Fibroblast of skin of right biceps (primary cell): ENCODE measurements at regions not wholly inside any gene's neighbourhood (a gene's known extent, or its start where the extent isn't known, plus 50 kb on each side); places are given as distances from the start of the nearest gene placed in this dataset.

ENCODE experiments used
- DNase-seq: peaks from one replicate; pipeline ENCODE4 v3.0.0-alpha.2; 2013

- DNase-seq = no peak
These were observed 178.8 kb downstream of the ACKR3 start for GRCh38 chr2:236748385-236748784.

- peak; percentile 31 for DNase-seq
These were observed 179.2 kb downstream of the ACKR3 start for GRCh38 chr2:236748801-236749200.

- peak; percentile 93 for DNase-seq
These were observed 179.7 kb downstream of the ACKR3 start for GRCh38 chr2:236749346-236749745.

GRCh38 chr2:236752096-236752495, 182.5 kb downstream of the ACKR3 start:
- no peak for DNase-seq

GRCh38 chr2:236753606-236754270, 184.1 kb downstream of the ACKR3 start:
- no peak for DNase-seq

- DNase-seq = no peak
These were observed 184.8 kb downstream of the ACKR3 start for GRCh38 chr2:236754271-236754944.

GRCh38 chr2:236755278-236755840, 185.7 kb downstream of the ACKR3 start:
- no peak for DNase-seq

- no peak for DNase-seq
These were observed 188.8 kb downstream of the ACKR3 start for GRCh38 chr2:236758406-236758805.

GRCh38 chr2:236760246-236760645, 190.6 kb downstream of the ACKR3 start:
- DNase-seq = no peak

GRCh38 chr2:236761358-236761757, 191.7 kb downstream of the ACKR3 start:
- no peak for DNase-seq

GRCh38 chr2:236762628-236763027, 193.0 kb downstream of the ACKR3 start:
- DNase-seq = no peak

GRCh38 chr2:236763857-236764256, 194.2 kb downstream of the ACKR3 start:
- no peak for DNase-seq

GRCh38 chr2:236764716-236765115, 195.1 kb downstream of the ACKR3 start:
- DNase-seq = no peak

GRCh38 chr2:236765478-236765877, 195.9 kb downstream of the ACKR3 start:
- no peak for DNase-seq

- no peak for DNase-seq
These were observed 197.2 kb downstream of the ACKR3 start for GRCh38 chr2:236766850-236767249.

GRCh38 chr2:236767941-236768340, 198.3 kb downstream of the ACKR3 start:
- no peak for DNase-seq

- DNase-seq = peak; percentile 98
These were observed 198.9 kb downstream of the ACKR3 start for GRCh38 chr2:236768393-236769140.

GRCh38 chr2:236769981-236770671, 200.5 kb downstream of the ACKR3 start:
- DNase-seq = peak; percentile 100

GRCh38 chr2:236772220-236772837, 202.7 kb downstream of the ACKR3 start:
- no peak for DNase-seq

- DNase-seq = no peak
These were observed 203.6 kb downstream of the ACKR3 start for GRCh38 chr2:236773206-236773605.

- DNase-seq = peak; percentile 43
These were observed 204.5 kb downstream of the ACKR3 start for GRCh38 chr2:236774171-236774570.

GRCh38 chr2:236775511-236775910, 205.9 kb downstream of the ACKR3 start:
- DNase-seq = no peak

GRCh38 chr2:236776206-236776605, 206.6 kb downstream of the ACKR3 start:
- no peak for DNase-seq
